Chondrocyte (in vitro differentiated cells): ENCODE measurements at regions not wholly inside any gene's neighbourhood (a gene's known extent, or its start where the extent isn't known, plus 50 kb on each side); places are given as distances from the start of the nearest gene placed in this dataset.
"Not testable (repeated sequence)": the region's sequence is repeated elsewhere in the genome, so short reads cannot be mapped to it uniquely, and the experiment has no call there.

Experiments
- DNase-seq: peaks from one replicate; pipeline ENCODE4 v3.0.0; 2021; ENCODE audit warnings: mixed read lengths, low spot score
- H3K27ac Mint-ChIP-seq: one replicate; pipeline ENCODE4 v1.8.0; 2021; ENCODE audit warnings: mild to moderate bottlenecking, moderate library complexity, mixed read lengths; ENCODE audit not compliant: unreplicated experiment
- H3K27me3 Mint-ChIP-seq: 2 replicates; pipeline ENCODE4 v1.8.0; 2021; ENCODE audit warnings: low read depth, mixed read lengths
- H3K36me3 Mint-ChIP-seq: 2 replicates; pipeline ENCODE4 v1.8.0; 2021; ENCODE audit warnings: low read depth, mixed read lengths
- H3K4me1 Mint-ChIP-seq: 2 replicates; pipeline ENCODE4 v1.8.0; 2021; ENCODE audit warnings: low read depth, mild to moderate bottlenecking, mixed read lengths
- H3K4me3 Mint-ChIP-seq: one replicate; pipeline ENCODE4 v1.8.0; 2021; ENCODE audit warnings: mild to moderate bottlenecking, moderate library complexity, mixed read lengths; ENCODE audit not compliant: unreplicated experiment
- H3K9me3 Mint-ChIP-seq: 2 replicates; pipeline ENCODE4 v1.8.0; 2021; ENCODE audit warnings: low read depth, mixed read lengths
- CTCF ChIP-seq: fragments of 200-600 bp; sonication (generic); IDR thresholded peaks from 2 replicates; pipeline ENCODE4 v1.5.0; 2021; ENCODE audit warnings: antibody characterized with exemption, mild to moderate bottlenecking, moderate library complexity

DNA sequence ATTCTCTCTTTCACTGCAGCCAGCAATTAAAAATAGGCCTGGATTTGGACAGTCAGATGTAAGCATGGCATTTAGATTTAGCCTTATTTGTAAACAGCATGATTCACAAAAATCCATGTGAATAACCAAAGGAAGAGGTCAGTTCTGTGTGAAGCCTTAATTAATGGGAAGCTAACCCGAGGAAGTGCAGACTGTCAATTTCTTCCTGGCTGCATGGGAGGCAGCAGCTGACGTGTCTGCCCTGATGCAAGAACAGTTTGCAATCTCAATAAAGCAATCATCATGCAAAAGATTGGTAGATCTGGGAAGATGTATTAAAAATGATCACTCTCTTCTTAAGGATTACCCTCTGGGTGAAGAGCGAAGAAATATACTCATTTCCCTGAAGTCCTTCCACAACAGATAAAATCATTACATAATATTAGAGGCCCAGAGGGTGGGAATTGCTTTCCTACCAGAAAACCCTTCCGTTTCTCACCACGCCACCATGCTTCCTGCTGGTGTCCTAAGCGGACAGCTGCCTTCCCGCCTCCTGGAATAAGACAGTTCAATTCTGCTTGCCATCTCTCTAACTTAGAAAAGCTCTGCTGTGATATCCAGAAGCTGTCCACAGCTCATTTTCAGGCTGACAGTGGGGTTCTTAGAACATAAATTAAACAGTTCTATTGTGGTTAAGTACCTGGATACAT, 526.7 kb upstream of the NRP1 start:
- no peaks in the 10 kb centered on the region for H3K36me3 Mint-ChIP-seq
- H3K27ac Mint-ChIP-seq = no peak overlapping the region
- H3K4me1 Mint-ChIP-seq = peaks cover 19% of the 10 kb centered on the region
- H3K4me3 Mint-ChIP-seq = no peak overlapping the region
- no peaks in the 10 kb centered on the region for H3K27me3 Mint-ChIP-seq
- no peak for TF ChIP-seq CTCF
- no peaks in the 10 kb centered on the region for H3K9me3 Mint-ChIP-seq
- no peak for DNase-seq

- DNase-seq = no peak
- no peak overlapping the region for H3K27ac Mint-ChIP-seq
- no peaks in the 10 kb centered on the region for H3K9me3 Mint-ChIP-seq
- no peaks in the 10 kb centered on the region for H3K27me3 Mint-ChIP-seq
- H3K36me3 Mint-ChIP-seq = no peaks in the 10 kb centered on the region
- H3K4me3 Mint-ChIP-seq = no peak overlapping the region
- TF ChIP-seq CTCF = no peak
- peaks cover 16% of the 10 kb centered on the region for H3K4me1 Mint-ChIP-seq
Observed at GRCh38 chr10:33860552-33860951, 526.1 kb upstream of the NRP1 start.

GRCh38 chr10:33859319-33860022, 525.0 kb upstream of the NRP1 start:
- H3K36me3 Mint-ChIP-seq = no peaks in the 10 kb centered on the region

DNA sequence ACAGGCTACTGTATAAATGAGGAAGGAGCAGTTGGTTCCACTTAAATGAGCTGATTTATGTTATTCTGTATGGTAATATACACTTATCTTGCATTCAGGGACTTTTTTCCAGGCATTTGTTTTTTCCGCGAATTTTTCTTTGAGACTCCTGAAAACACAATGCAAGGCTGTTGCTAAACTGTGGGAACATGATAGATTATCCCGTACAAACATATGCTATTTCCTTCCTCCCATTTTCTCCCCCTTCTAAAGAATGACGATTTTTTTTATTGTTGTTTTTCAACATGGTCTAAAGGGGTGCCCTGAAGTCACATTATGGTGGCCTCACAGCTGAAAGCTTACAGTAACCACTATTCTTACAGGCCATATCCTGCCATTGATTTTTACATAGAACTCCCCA, 523.9 kb upstream of the NRP1 start:
- Mint-ChIP-seq H3K9me3 (peaks cover 6% of the 10 kb centered on the region), H3K4me1 (peaks cover 10% of the 10 kb centered on the region), H3K36me3 (no peaks in the 10 kb centered on the region), H3K27ac (no peak overlapping the region), H3K27me3 (no peaks in the 10 kb centered on the region), H3K4me3 (no peak overlapping the region)
- no peak for DNase-seq
- TF ChIP-seq CTCF = no peak

More at GRCh38 chr10:33859319-33860022, 525.0 kb upstream of the NRP1 start:
- Mint-ChIP-seq H3K27me3 (no peaks in the 10 kb centered on the region), H3K9me3 (no peaks in the 10 kb centered on the region), H3K4me1 (peaks cover 13% of the 10 kb centered on the region), H3K4me3 (no peak overlapping the region), H3K27ac (no peak overlapping the region)
- DNase-seq = no peak
- no peak for TF ChIP-seq CTCF

DNA sequence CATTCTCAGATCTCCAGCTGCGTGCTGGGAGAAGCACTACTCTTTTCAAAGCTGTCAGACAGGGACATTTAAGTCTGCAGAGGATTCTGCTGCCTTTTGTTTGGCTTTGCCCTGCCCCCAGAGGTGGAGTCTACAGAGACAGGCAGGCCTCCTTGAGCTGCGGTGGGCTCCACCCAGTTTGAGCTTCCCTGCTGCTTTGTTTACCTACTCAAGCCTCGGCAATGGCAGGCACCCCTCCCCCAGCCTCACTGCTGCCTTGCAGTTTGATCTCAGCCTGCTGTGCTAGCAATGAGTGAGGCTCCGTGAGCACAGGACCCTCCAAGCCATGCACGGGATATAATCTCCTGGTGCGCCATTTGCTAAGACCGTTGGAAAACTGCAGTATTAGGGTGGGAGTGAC, 518.8 kb upstream of the NRP1 start:
- peaks cover 16% of the 10 kb centered on the region for H3K9me3 Mint-ChIP-seq
- H3K4me1 Mint-ChIP-seq, H3K27me3 Mint-ChIP-seq, DNase-seq, H3K36me3 Mint-ChIP-seq, H3K27ac Mint-ChIP-seq, H3K4me3 Mint-ChIP-seq: not testable (repeated sequence)

GRCh38 chr10:33843379-33843778, 508.9 kb upstream of the NRP1 start:
- no peak for DNase-seq
- H3K27ac Mint-ChIP-seq = no peak overlapping the region
- H3K9me3 Mint-ChIP-seq = peaks cover 22% of the 10 kb centered on the region
- TF ChIP-seq CTCF = no peak
- no peaks in the 10 kb centered on the region for H3K4me1 Mint-ChIP-seq
- no peak overlapping the region for H3K4me3 Mint-ChIP-seq
- no peaks in the 10 kb centered on the region for H3K27me3 Mint-ChIP-seq
- H3K36me3 Mint-ChIP-seq = no peaks in the 10 kb centered on the region
